ELR (cell line): ENCODE measurements at regions not wholly inside any gene's neighbourhood (a gene's known extent, or its start where the extent isn't known, plus 50 kb on each side); places are given as distances from the start of the nearest gene placed in this dataset.

Experiments
- DNase-seq: peaks from one replicate; pipeline ENCODE4 v3.0.0-alpha.2; 2015; ENCODE audit warnings: low read depth

DNA sequence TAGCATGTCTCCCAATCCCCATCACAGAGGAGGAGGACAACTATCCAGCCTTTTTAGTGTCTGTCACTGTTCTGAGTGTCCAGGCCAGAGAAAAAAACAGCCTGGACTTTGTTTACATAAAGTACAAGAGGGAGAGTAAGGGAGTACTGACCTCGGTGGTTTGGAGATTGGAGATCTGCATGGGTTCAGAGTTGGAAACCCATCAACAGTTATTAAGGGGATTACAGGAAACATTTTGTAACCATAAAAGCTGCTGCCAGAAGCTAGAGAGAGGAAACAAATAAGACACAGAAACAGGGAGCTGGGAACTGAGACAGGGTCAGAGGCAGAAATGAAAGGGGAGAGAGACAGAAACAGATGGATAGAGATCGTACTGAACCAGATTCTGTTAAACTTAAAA is 131.5 kb upstream of the CTTNBP2NL start:
- no peak for DNase-seq

- no peak for DNase-seq
Observed at GRCh38 chr1:112265931-112266330, 130.1 kb upstream of the CTTNBP2NL start.

DNA sequence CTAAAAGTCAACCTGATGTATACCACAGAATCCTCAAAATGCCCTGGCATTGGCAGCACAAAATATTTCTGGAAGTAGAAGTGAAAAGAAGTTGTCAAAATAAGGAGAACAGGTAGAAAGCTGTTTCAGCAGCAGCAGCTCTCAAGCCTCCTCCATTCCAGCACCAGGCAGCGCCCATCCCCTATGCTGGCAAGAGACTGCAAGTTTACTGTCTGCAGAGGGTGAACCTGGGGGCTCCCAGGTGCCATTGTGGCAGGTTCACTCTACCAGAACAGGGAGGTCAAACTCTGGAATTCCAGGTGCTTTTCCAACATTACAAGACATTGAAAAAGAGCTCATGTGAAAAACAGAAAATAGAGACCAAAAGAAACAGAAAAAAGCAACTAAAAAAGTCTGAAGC is 128.8 kb upstream of the CTTNBP2NL start:
- DNase-seq = no peak

DNA sequence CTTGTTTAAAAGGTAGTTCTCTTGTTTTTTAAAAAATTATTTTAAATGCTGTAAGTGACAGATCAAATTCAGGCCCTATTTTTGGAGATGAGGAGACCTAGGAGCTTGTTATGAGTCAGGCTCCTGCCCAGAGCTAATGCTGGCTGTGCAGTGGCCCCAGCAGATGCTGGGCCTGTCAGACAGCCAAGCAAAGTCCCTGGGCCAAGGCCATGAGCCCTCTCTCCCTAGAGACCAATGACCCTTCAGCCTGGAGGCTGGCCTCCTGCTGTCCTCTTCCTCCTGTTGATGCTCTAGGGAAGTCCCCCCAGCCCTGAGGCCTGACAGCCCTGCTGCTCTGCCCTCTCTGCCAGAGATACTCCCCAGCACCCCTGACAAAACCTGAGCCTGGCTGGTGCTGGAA is 128.1 kb upstream of the CTTNBP2NL start:
- DNase-seq = no peak

- DNase-seq = no peak
Observed at GRCh38 chr1:112268408-112268807, 127.6 kb upstream of the CTTNBP2NL start.

DNA sequence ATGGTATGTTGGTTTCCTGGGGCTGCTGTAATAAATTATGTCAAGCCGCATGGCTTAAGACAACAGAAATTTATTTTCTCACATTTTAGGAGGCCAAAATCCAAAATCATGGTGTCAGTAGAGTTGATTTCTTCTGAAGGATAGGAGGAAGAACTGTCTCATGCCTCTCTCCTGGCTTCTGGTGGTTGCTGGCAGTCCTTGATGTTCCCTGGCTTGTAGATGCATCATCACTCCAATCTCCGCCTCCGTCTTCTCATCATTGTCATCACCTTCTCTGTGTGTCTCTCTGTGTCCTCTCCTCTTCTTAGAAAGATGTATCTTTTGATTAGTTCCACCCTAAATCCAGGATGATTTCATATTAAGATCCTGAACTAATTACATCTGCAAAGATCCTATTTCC is 124.7 kb upstream of the CTTNBP2NL start:
- no peak for DNase-seq

- DNase-seq = no peak
Observed at GRCh38 chr1:112272101-112272772, 123.8 kb upstream of the CTTNBP2NL start.

- DNase-seq = no peak
Observed at GRCh38 chr1:112284796-112285195, 111.2 kb upstream of the CTTNBP2NL start.

DNA sequence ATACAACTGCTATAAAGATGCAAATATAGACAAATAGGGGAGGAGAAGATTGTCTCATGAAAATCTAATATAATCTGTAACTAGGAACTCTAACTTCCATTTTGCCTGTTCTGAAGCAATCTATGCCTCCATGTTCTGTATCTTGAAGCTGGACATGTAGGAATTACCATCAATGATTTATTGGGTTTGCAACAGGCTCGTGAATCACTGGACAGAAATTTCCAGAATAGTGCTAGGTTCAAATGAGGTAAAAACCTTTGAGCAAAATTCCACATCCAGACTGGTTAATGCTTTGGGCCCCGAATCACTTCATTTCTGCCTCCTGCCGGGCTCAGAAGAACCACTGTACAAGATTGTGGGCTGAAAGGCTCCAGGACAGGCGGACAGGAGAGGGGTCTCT is 110.7 kb upstream of the CTTNBP2NL start:
- no peak for DNase-seq

- no peak for DNase-seq
Observed at GRCh38 chr1:112285746-112286145, 110.3 kb upstream of the CTTNBP2NL start.

DNA sequence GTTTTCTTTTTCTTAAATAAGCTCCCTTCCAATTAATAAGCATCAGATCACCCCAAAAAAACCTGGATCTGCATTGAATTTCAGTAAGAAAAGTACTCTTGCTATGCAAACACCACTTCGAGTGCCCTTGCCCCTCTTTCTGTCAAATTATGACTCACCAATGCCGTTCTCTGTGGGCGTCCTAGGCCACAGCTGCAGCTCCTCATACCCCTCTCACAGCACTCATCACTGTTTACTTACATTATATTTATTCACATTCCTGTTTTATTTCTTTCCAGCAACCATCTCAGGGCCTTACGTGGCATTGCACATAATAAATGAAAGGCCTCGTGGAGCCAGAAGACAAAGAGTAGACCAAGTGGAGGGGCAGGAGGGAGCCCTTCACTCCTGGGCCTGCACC is 99.1 kb upstream of the CTTNBP2NL start:
- no peak for DNase-seq

GRCh38 chr1:112297536-112297935 is 98.5 kb upstream of the CTTNBP2NL start:
- peak; percentile 34 for DNase-seq

- DNase-seq = peak; percentile 72
Observed at GRCh38 chr1:112298558-112298957, 97.5 kb upstream of the CTTNBP2NL start.

GRCh38 chr1:112304126-112304525 is 91.9 kb upstream of the CTTNBP2NL start:
- no peak for DNase-seq

- no peak for DNase-seq
Observed at GRCh38 chr1:112304612-112305011, 91.4 kb upstream of the CTTNBP2NL start.

DNA sequence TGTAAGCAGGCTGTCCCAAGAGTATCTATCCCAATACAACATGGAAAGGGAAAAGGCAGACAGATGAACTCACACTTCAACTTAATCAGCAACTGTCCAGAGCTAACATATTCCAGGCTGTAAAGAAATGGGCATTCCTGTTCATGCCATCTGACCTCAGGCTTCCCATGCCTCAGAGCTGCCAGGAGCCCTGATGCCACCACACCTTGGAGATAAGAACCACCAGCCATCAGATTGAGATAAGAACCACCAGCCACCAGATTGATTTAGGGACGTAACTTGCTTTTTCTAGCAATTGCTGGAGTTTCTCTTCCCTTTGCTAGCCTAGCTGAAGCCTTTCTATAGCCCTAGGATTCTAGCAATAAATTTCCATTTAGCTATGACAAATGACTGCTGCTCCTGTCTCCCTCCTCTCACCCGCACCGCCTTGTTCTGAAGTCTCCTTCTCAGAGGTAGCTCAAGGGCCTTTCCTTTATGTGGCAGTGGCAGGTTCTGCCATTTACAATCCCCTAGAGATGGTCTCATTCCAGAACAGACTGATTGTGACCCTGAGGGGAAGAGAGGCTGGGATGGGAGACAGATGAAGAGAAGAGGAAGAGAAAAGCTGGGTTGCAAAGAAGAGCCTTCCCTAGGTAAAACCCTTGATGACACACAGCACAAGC is 88.0 kb upstream of the CTTNBP2NL start:
- DNase-seq = no peak

- DNase-seq = no peak
Observed at GRCh38 chr1:112308716-112309115, 87.3 kb upstream of the CTTNBP2NL start.

GRCh38 chr1:112309499-112309898 is 86.5 kb upstream of the CTTNBP2NL start:
- no peak for DNase-seq

GRCh38 chr1:112312315-112312714 is 83.7 kb upstream of the CTTNBP2NL start:
- no peak for DNase-seq

GRCh38 chr1:112312879-112313278 is 83.1 kb upstream of the CTTNBP2NL start:
- DNase-seq = no peak

DNA sequence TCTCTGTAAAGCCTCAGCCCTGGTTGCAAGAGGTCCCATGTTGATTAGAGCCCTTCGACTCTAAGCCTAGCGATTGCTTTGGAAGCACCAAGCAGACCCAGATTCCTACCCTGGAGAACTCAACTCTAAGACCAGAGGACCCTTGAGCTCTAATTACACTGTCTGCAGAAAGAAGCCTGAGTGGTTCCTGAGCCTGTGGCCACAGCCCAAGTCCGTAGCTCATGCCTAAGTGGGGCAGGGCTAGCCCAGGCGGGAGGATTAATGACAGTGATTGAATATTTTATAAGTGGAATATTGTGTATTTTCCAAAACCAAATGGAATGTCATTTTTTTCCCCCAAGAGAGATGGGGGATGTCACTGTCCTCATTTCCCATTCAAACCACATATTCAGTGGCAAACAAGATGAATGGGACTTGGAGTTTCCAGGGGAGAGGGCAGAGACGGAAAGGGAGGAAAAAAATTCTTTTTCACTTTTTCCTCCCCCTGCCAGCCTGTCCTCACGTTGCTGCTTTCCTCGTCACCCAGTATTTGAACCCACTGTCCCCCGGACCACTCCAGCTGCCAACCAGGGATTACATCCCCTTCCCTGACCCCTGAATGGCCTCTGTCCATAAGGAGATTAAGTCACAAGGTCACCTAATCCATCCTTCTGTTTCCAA is 79.6 kb upstream of the CTTNBP2NL start:
- DNase-seq = no peak

- no peak for DNase-seq
Observed at GRCh38 chr1:112317140-112317539, 78.9 kb upstream of the CTTNBP2NL start.

DNA sequence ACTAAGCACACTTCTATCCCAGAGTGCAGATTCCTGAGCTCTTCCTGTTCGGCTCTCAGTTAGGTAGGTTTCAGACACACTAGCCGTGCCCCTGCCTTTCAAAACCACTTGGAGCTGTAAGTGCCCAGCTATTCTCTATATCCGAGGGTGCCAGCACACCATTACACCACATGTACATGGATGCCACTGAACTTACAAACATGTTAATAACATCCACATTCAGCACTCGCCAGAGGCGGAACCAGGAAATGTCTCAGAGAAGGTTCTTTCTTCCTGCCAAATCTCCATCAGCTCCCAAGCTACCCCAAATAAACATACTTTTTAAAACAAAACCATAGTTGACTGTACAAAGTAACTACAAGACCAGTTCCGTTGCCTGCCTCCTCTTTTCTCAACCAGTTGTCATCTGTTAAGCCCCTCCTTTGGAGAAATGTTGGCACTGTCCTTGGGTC is 78.4 kb upstream of the CTTNBP2NL start:
- DNase-seq = no peak
